Endothelial cell (in vitro differentiated cells): ENCODE measurements at regions not wholly inside any gene's neighbourhood (a gene's known extent, or its start where the extent isn't known, plus 50 kb on each side); places are given as distances from the start of the nearest gene placed in this dataset.

ENCODE experiments used
- DNase-seq: peaks from one replicate; pipeline ENCODE4 v3.0.0; 2021; ENCODE audit warnings: low spot score
- H3K27ac Mint-ChIP-seq: one replicate; pipeline ENCODE4 v1.8.0; 2021; ENCODE audit warnings: mixed read lengths, inconsistent platforms; ENCODE audit not compliant: unreplicated experiment
- H3K27me3 Mint-ChIP-seq: one replicate; pipeline ENCODE4 v1.8.0; 2021; ENCODE audit warnings: mild to moderate bottlenecking, moderate library complexity, mixed read lengths, inconsistent platforms; ENCODE audit not compliant: unreplicated experiment
- H3K36me3 Mint-ChIP-seq: one replicate; pipeline ENCODE4 v1.8.0; 2021; ENCODE audit warnings: mild to moderate bottlenecking, low read depth, mixed read lengths, inconsistent platforms; ENCODE audit not compliant: unreplicated experiment
- H3K4me1 Mint-ChIP-seq: one replicate; pipeline ENCODE4 v1.8.0; 2021; ENCODE audit warnings: mild to moderate bottlenecking, mixed read lengths, inconsistent platforms; ENCODE audit not compliant: unreplicated experiment
- H3K4me3 Mint-ChIP-seq: one replicate; pipeline ENCODE4 v1.8.0; 2021; ENCODE audit warnings: mild to moderate bottlenecking, mixed read lengths, inconsistent platforms; ENCODE audit not compliant: unreplicated experiment
- H3K9me3 Mint-ChIP-seq: one replicate; pipeline ENCODE4 v1.8.0; 2021; ENCODE audit warnings: mixed read lengths, inconsistent platforms; ENCODE audit not compliant: unreplicated experiment
- TF ChIP-seq, protein P1 (sequence below): fragments of 200-600 bp; sonication (generic); IDR thresholded peaks from one replicate; pipeline ENCODE4 v1.5.0; 2021; ENCODE audit warnings: antibody characterized with exemption; ENCODE audit not compliant: unreplicated experiment

DNA sequence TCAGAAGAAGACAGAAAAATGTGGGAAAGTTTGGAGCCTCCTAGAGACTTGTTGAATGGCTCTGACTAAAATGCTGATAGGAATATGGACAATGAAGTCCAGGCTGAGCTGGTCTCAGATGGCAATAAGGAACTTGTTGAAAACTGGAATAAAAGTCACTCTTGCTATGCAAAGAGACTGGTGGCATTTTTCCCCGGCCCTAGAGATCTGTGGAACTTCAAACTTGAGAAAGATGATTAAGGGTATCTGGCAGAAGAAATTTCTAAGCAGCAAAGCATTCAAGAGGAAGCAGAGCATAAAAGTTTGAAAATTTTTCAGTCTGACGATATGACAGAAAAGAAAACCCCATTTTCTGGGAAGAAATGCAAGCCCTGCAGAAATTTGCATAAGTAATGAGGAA is 159.3 kb downstream of the MREG start:
- TF ChIP-seq, protein P1, sequence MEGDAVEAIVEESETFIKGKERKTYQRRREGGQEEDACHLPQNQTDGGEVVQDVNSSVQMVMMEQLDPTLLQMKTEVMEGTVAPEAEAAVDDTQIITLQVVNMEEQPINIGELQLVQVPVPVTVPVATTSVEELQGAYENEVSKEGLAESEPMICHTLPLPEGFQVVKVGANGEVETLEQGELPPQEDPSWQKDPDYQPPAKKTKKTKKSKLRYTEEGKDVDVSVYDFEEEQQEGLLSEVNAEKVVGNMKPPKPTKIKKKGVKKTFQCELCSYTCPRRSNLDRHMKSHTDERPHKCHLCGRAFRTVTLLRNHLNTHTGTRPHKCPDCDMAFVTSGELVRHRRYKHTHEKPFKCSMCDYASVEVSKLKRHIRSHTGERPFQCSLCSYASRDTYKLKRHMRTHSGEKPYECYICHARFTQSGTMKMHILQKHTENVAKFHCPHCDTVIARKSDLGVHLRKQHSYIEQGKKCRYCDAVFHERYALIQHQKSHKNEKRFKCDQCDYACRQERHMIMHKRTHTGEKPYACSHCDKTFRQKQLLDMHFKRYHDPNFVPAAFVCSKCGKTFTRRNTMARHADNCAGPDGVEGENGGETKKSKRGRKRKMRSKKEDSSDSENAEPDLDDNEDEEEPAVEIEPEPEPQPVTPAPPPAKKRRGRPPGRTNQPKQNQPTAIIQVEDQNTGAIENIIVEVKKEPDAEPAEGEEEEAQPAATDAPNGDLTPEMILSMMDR = no peak
- H3K27ac Mint-ChIP-seq = no peak overlapping the region
- peaks cover 3% of the 10 kb centered on the region for H3K27me3 Mint-ChIP-seq
- H3K9me3 Mint-ChIP-seq = no peaks in the 10 kb centered on the region
- H3K36me3 Mint-ChIP-seq = peaks cover 3% of the 10 kb centered on the region
- no peak overlapping the region for H3K4me3 Mint-ChIP-seq
- peaks cover 19% of the 10 kb centered on the region for H3K4me1 Mint-ChIP-seq
- no peak for DNase-seq

DNA sequence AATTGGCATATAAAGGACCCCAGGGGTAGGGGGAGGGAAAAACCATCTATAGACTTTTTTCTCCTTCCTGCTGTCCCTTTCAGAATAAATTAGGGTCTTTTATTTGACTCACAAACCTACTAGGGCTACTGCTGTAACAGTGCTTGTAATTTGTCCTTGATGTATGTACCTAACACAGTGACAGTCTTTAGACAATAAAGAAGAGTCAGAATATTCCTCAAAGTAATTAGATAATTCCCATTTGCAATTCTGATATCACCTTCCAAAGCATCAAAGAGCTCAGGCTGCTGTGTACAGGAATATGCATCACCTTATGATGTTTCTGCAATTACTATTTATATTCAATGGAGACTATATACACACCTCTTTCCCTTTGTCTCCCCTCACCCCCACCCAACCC is 161.7 kb downstream of the MREG start:
- H3K9me3 Mint-ChIP-seq = no peaks in the 10 kb centered on the region
- TF ChIP-seq, protein P1 = no peak
- DNase-seq = no peak
- H3K27me3 Mint-ChIP-seq = peaks cover 3% of the 10 kb centered on the region
- peaks cover 28% of the 10 kb centered on the region for H3K4me1 Mint-ChIP-seq
- no peak overlapping the region for H3K4me3 Mint-ChIP-seq
- no peak overlapping the region for H3K27ac Mint-ChIP-seq
- peaks cover 3% of the 10 kb centered on the region for H3K36me3 Mint-ChIP-seq

DNA sequence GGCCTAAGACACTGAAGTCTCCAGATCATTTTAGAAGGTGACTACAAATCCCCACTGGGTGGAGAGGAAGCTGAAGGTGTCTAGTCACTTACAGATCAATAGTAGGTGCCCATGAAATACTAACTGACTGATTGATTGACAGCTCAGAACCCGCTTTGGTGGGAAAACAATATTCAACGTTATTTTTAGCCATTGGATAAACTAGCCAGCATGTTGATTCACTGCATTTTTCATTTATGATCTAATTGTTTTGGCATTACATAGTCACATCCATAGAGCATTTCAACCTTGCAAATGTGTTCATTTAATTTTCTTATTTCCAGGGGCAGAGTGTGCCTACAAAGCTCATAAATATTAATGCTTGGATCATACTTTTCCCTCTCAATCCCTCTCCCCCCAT is 162.3 kb downstream of the MREG start:
- Mint-ChIP-seq H3K36me3 (peaks cover 3% of the 10 kb centered on the region), H3K27ac (no peak overlapping the region), H3K4me1 (peaks cover 28% of the 10 kb centered on the region), H3K27me3 (peaks cover 3% of the 10 kb centered on the region), H3K9me3 (no peaks in the 10 kb centered on the region), H3K4me3 (no peak overlapping the region)
- DNase-seq = no peak
- TF ChIP-seq, protein P1 = no peak

DNA sequence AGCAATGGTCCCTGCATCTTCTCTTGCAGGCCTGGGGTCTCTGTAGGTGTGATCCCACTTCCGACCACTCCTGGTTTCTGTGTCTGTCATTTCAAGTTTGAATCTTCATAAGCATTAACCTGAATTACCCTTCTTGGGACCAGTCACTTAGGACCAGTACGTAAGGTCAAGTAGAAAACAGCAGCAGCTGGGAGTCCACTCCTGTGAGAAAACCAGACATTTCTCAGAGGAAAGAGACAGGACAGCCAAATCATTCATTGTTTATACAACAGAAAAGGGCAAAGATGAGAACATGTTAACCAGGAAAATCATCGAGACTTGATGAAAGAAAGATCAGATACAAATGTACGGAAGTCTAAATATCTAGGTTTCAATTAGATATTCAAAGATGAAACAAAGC is 163.0 kb downstream of the MREG start:
- Mint-ChIP-seq H3K4me1 (peaks cover 31% of the 10 kb centered on the region), H3K36me3 (peaks cover 3% of the 10 kb centered on the region), H3K4me3 (no peak overlapping the region), H3K27ac (no peak overlapping the region), H3K27me3 (peaks cover 3% of the 10 kb centered on the region), H3K9me3 (no peaks in the 10 kb centered on the region)
- TF ChIP-seq, protein P1 = no peak
- DNase-seq = no peak

DNA sequence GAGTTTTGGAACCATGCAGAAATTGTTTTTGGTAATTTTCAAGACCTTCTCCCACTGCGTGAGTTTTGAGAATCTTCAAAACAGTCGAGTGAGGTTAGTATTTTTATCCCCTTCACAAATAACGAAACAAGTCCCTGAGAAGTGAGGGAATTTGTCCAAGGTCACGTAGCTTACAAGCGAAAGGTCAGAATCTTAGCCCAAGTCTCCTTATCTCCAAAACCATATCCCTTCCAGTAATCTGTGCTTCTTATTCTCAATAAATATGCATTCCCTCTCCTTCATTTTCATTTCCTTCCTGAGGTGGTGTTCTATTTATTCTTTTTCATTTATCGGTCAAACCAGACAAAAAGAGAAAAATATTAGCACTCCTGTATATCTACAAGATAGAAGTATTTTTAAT is 163.6 kb downstream of the MREG start:
- Mint-ChIP-seq H3K4me3 (no peak overlapping the region), H3K36me3 (peaks cover 3% of the 10 kb centered on the region), H3K27ac (no peak overlapping the region), H3K4me1 (peaks cover 31% of the 10 kb centered on the region), H3K9me3 (no peaks in the 10 kb centered on the region), H3K27me3 (peaks cover 3% of the 10 kb centered on the region)
- DNase-seq = no peak
- TF ChIP-seq, protein P1 = no peak
